ENCODE measurements at regions not wholly inside any gene's neighbourhood (a gene's known extent, or its start where the extent isn't known, plus 50 kb on each side); places are given as distances from the start of the nearest gene placed in this dataset.

DNA sequence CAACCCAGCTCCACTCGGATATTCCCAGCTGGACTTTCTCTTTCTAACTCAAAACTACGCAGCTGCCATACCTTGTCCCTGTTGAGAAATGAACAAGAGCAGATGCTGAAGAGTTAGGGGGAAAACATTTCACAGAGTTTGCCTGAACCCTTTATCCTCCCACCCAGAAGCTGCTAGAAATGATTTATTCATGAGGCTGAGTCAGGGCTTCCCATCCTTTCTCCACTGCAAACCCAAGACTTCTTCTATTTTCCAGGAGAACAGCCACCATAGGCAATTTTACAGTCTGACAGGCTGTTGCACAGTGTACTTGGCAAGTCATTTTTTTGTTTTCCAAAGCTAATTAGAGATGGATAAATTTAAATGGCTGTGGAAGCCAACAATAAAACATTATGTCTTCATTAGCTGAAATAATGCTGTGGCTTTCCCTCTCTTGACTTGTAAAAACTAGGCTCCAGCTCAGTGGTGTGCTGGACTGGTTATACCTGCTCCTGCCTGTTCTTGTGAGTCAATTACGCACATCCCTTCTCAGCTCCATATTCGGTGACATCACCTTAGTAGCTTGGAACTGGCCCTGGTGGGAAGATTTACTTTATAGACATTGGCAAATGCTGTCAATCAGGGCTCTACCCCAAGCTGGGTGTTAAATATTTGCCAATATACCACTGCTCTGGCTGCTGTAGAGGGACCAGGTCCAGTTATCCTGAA is 71.9 kb downstream of the KIF4B start:
- TF ChIP-seq CTCF (conservative IDR thresholded peaks at IDR 0.05 in 1 of 2, IDR thresholded peaks at IDR 0.05 in 1 of 2; ENCODE audit: extremely low read depth in 1 of 2, insufficient read depth in 1 of 2, low read depth in 1 of 2, low read length in 2 of 2) = no peak
- no peak for TF ChIP-seq EZH2 (IDR thresholded peaks at IDR 0.05; ENCODE audit: borderline replicate concordance, low read length)
